ENCODE measurements at regions not wholly inside any gene's neighbourhood (a gene's known extent, or its start where the extent isn't known, plus 50 kb on each side); places are given as distances from the start of the nearest gene placed in this dataset.
"Not testable (repeated sequence)": the region's sequence is repeated elsewhere in the genome, so short reads cannot be mapped to it uniquely, and the experiment has no call there.

DNA sequence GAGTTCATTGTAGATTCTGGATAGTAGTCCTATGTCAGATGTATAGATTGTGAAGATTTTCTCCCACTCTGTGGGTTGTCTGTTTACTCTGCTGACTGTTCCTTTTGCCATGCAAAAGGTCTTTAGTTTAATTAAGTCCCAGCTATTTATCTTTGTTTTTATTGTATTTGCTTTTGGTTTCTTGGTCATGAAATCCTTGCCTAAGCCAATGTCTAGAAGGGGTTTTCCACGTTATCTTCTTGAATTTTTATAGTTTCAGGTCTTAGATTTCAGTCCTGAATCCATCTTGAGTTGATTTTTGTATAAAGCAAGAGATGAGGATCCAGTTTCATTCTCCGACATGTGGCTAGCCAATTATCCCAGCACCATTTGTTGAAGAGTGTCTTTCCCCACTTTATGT, 262.1 kb upstream of the TMC3 start:
- TF ChIP-seq, protein P1, sequence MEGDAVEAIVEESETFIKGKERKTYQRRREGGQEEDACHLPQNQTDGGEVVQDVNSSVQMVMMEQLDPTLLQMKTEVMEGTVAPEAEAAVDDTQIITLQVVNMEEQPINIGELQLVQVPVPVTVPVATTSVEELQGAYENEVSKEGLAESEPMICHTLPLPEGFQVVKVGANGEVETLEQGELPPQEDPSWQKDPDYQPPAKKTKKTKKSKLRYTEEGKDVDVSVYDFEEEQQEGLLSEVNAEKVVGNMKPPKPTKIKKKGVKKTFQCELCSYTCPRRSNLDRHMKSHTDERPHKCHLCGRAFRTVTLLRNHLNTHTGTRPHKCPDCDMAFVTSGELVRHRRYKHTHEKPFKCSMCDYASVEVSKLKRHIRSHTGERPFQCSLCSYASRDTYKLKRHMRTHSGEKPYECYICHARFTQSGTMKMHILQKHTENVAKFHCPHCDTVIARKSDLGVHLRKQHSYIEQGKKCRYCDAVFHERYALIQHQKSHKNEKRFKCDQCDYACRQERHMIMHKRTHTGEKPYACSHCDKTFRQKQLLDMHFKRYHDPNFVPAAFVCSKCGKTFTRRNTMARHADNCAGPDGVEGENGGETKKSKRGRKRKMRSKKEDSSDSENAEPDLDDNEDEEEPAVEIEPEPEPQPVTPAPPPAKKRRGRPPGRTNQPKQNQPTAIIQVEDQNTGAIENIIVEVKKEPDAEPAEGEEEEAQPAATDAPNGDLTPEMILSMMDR (IDR thresholded peaks at IDR 0.05): not testable (repeated sequence)
- TF ChIP-seq POLR2A (IDR thresholded peaks at IDR 0.05): not testable (repeated sequence)
